Activated naive CD4-positive, alpha-beta T cell treated with anti-CD3 and anti-CD28 coated beads, Interleukin-2, amount 50 U/mL, for 24 hours (primary cell): ENCODE measurements at regions not wholly inside any gene's neighbourhood (a gene's known extent, or its start where the extent isn't known, plus 50 kb on each side); places are given as distances from the start of the nearest gene placed in this dataset.
"Not testable (repeated sequence)": the region's sequence is repeated elsewhere in the genome, so short reads cannot be mapped to it uniquely, and the experiment has no call there.

ENCODE experiments used
- H3K27ac Mint-ChIP-seq: one replicate; pipeline ENCODE4 v1.8.0; 2021; ENCODE audit warnings: mild to moderate bottlenecking, mixed read lengths
- H3K27me3 Mint-ChIP-seq: one replicate; pipeline ENCODE4 v1.8.0; 2021; ENCODE audit warnings: mixed read lengths
- H3K36me3 Mint-ChIP-seq: one replicate; pipeline ENCODE4 v1.8.0; 2021; ENCODE audit warnings: mixed read lengths
- H3K4me1 Mint-ChIP-seq: one replicate; pipeline ENCODE4 v1.8.0; 2021; ENCODE audit warnings: mixed read lengths
- H3K4me3 Mint-ChIP-seq: one replicate; pipeline ENCODE4 v1.8.0; 2021; ENCODE audit warnings: mild to moderate bottlenecking, mixed read lengths
- H3K9me3 Mint-ChIP-seq: one replicate; pipeline ENCODE4 v1.8.0; 2021; ENCODE audit warnings: mixed read lengths

DNA sequence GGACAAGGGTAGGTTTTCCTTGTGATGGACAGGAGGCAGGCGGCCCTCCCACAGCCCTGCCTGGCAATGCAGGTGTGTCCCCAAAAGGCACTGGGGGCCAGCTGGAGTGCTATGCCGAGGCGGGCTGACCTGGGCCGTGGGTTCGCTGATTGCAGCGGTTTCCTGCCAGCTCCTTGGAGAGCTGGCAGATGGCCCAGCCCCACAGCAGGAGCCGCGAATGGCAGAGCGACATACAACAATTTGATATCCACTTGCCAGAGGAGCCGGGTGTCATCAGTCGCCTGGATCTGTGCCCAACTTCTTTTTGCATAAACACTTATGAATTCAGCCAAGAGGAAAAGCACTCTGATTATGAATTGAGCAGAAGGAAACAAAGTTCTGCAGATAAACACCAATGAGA, 210.8 kb upstream of the FRG2C start:
- H3K27me3 Mint-ChIP-seq, H3K4me3 Mint-ChIP-seq, H3K36me3 Mint-ChIP-seq, H3K9me3 Mint-ChIP-seq, H3K27ac Mint-ChIP-seq, H3K4me1 Mint-ChIP-seq: not testable (repeated sequence)

GRCh38 chr3:75453839-75454238, 210.3 kb upstream of the FRG2C start:
- H3K4me1 Mint-ChIP-seq, H3K4me3 Mint-ChIP-seq, H3K36me3 Mint-ChIP-seq, H3K27me3 Mint-ChIP-seq, H3K9me3 Mint-ChIP-seq, H3K27ac Mint-ChIP-seq: not testable (repeated sequence)

DNA sequence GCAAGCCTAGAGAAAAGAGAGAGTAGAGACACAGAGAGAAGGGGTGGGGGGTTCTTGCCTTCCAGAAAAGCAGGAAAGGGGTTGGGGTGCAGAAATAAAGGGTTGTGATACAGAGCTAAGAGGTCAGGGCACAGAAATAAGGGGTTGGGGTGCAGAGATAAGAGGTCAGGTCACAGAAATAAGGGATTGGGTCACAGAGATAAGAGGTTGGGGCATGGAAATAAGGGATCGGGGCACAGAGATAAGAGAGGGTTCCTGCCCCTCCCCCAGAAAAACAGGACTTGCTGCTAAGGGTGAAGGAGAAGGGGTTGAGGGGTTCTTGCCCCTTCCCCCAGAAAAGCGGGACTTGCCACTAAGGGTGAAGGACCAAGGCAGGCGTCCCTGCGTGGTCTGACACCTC, 189.6 kb upstream of the FRG2C start:
- H3K27ac Mint-ChIP-seq, H3K9me3 Mint-ChIP-seq, H3K4me1 Mint-ChIP-seq, H3K4me3 Mint-ChIP-seq, H3K27me3 Mint-ChIP-seq, H3K36me3 Mint-ChIP-seq: not testable (repeated sequence)

DNA sequence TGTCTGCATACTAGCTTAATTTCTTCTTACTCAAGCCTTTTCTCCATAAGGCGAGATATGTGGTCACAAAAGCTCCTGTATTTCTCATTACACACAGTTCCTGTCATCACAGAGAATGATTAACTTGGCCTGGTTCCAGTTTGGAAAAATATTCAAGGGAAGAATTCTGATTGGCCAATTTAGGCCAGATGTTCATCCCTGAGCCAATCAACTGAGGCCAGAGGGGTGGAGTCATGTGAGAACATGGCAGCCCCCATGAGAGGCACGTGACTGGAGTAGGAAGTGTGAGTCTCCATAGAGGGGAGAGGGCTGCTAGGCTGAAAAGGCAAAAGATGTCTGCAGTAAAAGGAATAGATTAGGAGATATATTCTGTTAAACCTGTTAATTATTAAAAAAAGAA, 167.5 kb upstream of the FRG2C start:
- H3K27me3 Mint-ChIP-seq, H3K36me3 Mint-ChIP-seq, H3K4me1 Mint-ChIP-seq, H3K4me3 Mint-ChIP-seq, H3K27ac Mint-ChIP-seq: not testable (repeated sequence)
- H3K9me3 Mint-ChIP-seq: peaks cover 16% of the 10 kb centered on the region

DNA sequence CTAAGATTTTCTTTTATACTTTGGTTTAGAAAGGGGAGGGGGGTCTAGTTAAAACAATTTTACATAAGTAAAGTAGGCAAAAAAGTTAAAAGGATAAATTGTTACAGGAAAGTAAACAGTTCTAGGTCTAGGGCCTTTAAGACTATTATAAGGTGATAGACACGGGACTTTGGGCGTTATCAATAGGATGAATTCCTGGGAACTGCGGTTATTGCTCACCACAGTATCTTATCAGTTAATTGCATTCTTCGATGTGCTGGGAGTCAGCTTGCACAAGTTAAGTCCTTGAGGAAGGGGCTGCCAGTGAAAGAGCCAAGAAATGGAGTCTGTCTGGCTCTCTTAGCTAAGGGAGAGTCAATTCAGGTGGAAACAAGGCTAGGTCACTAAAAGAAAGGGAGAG, 163.8 kb upstream of the FRG2C start:
- not testable (repeated sequence) for H3K4me1 Mint-ChIP-seq, H3K36me3 Mint-ChIP-seq
- peaks cover 19% of the 10 kb centered on the region for H3K9me3 Mint-ChIP-seq

GRCh38 chr3:75502171-75502570, 162.0 kb upstream of the FRG2C start:
- not testable (repeated sequence) for H3K4me3 Mint-ChIP-seq

More for the DNA sequence above, 163.8 kb upstream of the FRG2C start:
- H3K4me3 Mint-ChIP-seq, H3K27me3 Mint-ChIP-seq, H3K27ac Mint-ChIP-seq: not testable (repeated sequence)

GRCh38 chr3:75502769-75503756, 161.1 kb upstream of the FRG2C start:
- not testable (repeated sequence) for H3K27me3 Mint-ChIP-seq, H3K4me1 Mint-ChIP-seq, H3K36me3 Mint-ChIP-seq, H3K4me3 Mint-ChIP-seq, H3K27ac Mint-ChIP-seq
- peaks cover 14% of the 10 kb centered on the region for H3K9me3 Mint-ChIP-seq

More at GRCh38 chr3:75502171-75502570, 162.0 kb upstream of the FRG2C start:
- not testable (repeated sequence) for H3K27ac Mint-ChIP-seq, H3K27me3 Mint-ChIP-seq, H3K4me1 Mint-ChIP-seq, H3K36me3 Mint-ChIP-seq
- H3K9me3 Mint-ChIP-seq: peaks cover 19% of the 10 kb centered on the region

- H3K9me3 Mint-ChIP-seq: peaks cover 20% of the 10 kb centered on the region
- H3K36me3 Mint-ChIP-seq: peaks cover 4% of the 10 kb centered on the region
- no peaks in the 10 kb centered on the region for H3K27me3 Mint-ChIP-seq
- no peaks in the 10 kb centered on the region for H3K4me1 Mint-ChIP-seq
- H3K27ac Mint-ChIP-seq: no peak overlapping the region
- no peak overlapping the region for H3K4me3 Mint-ChIP-seq
These were observed 157.5 kb upstream of the FRG2C start for GRCh38 chr3:75506603-75507002.

- not testable (repeated sequence) for H3K4me3 Mint-ChIP-seq, H3K27me3 Mint-ChIP-seq, H3K36me3 Mint-ChIP-seq, H3K27ac Mint-ChIP-seq, H3K4me1 Mint-ChIP-seq
- H3K9me3 Mint-ChIP-seq: peaks cover 22% of the 10 kb centered on the region
These were observed 156.2 kb upstream of the FRG2C start for GRCh38 chr3:75507956-75508355.

DNA sequence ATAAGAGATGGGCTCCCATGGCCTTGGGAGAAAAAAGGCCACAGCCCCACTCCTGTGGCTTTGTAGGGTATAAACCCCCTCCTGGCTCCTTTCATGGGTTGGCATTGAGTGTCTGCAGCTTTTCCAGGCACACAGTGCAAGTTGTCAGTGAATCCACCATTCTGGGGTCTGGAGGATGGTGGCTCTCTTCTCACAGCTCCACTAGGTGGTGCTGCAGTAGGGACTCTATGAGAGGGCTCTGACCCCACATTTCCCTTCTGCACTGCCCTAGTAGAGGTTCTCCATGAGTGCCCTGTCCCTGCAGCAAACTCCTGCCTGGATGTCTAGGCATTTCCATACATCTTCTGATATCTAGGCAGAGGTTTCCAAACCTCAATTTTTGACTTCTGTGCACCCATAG, 136.5 kb upstream of the FRG2C start:
- not testable (repeated sequence) for H3K36me3 Mint-ChIP-seq, H3K4me1 Mint-ChIP-seq, H3K27ac Mint-ChIP-seq, H3K27me3 Mint-ChIP-seq, H3K9me3 Mint-ChIP-seq, H3K4me3 Mint-ChIP-seq

DNA sequence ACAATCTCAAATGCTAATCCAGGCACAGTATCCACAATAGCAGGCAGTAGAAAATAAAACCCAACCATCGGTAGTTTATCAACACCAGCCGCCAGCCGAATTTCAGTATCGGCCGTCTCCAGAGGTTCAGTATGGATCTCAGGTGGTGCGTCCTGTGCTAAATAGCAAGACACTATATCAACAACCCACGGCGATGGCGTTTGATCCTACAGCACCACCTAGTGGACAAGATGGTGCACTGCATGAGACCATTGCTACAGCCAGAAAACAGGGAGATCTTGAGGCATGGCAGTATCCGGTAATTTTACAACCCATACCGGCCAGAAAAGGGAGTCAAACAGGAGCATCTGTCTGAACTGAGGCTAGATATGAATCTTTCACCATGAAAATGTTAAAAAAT, 112.0 kb upstream of the FRG2C start:
- H3K9me3 Mint-ChIP-seq: peaks cover 11% of the 10 kb centered on the region
- not testable (repeated sequence) for H3K27ac Mint-ChIP-seq, H3K4me1 Mint-ChIP-seq, H3K27me3 Mint-ChIP-seq, H3K4me3 Mint-ChIP-seq, H3K36me3 Mint-ChIP-seq

DNA sequence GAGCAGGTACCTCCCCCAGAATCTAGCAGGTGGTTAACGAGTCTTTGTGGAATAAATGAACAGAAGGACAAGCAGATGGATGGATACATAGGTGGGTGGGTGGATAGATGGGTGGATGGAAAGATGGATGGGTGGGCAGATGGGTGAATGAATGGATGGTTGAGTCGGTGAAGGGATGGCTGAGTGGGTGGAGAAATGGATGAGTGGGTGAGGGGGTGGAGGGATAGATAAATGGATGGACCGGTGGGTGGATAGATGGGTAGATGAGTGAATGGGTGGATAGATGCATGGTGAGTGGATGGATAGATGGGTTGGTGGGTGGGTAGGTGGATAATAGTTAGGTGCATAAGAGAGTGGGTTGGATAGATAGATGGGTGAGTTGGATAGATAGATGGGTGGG, 99.7 kb upstream of the FRG2C start:
- not testable (repeated sequence) for H3K4me3 Mint-ChIP-seq, H3K27me3 Mint-ChIP-seq, H3K4me1 Mint-ChIP-seq, H3K36me3 Mint-ChIP-seq, H3K27ac Mint-ChIP-seq, H3K9me3 Mint-ChIP-seq

GRCh38 chr3:75572303-75572702, 91.8 kb upstream of the FRG2C start:
- not testable (repeated sequence) for H3K27ac Mint-ChIP-seq, H3K36me3 Mint-ChIP-seq, H3K4me1 Mint-ChIP-seq, H3K4me3 Mint-ChIP-seq, H3K27me3 Mint-ChIP-seq, H3K9me3 Mint-ChIP-seq

DNA sequence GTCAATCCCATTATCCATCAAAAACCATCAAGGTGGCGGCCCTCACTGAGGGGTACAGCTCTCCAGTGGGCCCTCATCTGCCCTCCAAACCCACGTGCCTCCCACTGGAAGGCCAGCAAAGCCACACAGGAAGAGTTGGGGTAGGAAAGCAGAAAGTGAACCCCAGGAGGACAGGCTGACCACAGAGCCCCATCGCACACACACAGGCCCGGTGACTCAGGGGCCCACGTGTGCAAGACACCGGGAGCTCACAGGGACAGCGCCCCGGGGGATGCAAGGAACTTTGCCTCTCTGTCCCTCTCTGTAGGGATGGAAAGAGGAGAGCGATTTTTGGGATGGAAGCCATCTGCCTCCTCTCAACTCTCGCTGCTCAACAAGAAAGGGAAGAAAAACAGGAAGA, 85.0 kb upstream of the FRG2C start:
- not testable (repeated sequence) for H3K36me3 Mint-ChIP-seq, H3K27ac Mint-ChIP-seq, H3K9me3 Mint-ChIP-seq
- Mint-ChIP-seq H3K27me3 (peaks cover 23% of the 10 kb centered on the region), H3K4me1 (peaks cover 13% of the 10 kb centered on the region), H3K4me3 (peak overlapping the region; percentile 75)

DNA sequence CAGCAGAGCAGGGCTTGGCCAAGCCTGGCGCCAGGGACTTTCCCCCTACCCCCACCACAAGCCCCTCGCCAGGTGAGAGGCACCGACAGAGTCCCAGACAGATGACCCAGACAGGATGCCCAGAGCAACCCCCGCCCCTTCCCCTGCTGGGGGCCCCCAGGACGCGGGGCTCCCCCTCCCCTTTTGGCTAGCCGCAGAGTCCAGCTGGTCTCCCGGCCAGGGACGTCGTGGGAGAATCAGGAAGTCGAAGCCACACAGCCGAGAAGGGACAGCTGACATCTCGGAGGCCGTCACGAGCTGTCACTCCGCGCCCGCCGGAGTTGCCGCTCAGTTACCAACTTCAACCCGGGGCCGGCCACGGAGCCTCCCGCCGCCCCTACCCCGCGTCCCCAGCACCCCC, 84.6 kb upstream of the FRG2C start:
- Mint-ChIP-seq H3K4me3 (peak overlapping the region; percentile 75), H3K4me1 (peaks cover 13% of the 10 kb centered on the region), H3K27me3 (peaks cover 23% of the 10 kb centered on the region)
- not testable (repeated sequence) for H3K9me3 Mint-ChIP-seq, H3K36me3 Mint-ChIP-seq, H3K27ac Mint-ChIP-seq

DNA sequence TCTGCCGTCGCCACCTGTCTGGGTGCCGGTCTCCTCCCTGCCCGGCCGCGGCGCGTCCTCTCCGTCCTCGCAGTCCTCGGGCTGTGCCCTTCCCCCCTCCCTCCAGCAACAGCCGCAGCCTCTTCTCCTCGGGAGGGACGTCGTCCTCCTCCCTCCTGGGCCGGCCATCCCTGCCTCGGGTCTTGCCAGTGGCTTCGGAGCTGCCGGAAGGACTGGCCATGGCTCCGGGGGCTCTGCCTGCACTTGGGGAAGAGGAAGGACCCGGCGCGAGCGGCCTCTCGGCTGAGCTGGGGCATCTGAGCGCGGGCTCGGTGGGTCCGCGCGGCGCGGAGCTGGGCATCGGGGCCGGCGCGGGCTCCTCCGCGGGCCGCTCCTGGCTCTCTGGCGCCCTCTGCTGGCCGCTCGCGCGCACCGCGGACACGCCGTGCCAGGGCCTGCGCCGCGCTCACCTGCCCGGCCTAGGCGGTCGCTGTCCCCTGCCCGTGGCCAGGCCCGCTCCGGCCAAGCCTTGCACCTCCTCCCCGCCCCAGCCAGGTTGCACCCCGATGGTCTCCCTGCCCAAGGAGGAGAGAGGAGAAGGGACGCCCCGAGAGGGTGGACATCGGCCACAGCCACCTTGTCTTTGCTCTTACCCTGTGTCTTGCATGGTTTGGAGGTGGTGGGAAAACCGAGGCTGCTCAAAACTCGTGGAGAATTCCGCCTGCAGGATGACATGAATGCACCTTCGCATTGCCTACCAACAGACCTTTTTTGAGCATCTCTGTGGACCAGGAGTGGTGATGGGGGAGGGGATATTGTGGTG, 83.9 kb upstream of the FRG2C start:
- Mint-ChIP-seq H3K4me1 (peaks cover 13% of the 10 kb centered on the region), H3K27me3 (peaks cover 21% of the 10 kb centered on the region), H3K4me3 (peak overlapping the region; percentile 66)
- not testable (repeated sequence) for H3K36me3 Mint-ChIP-seq, H3K9me3 Mint-ChIP-seq, H3K27ac Mint-ChIP-seq
